Liver (tissue), 8 donors: ENCODE measurements at regions not wholly inside any gene's neighbourhood (a gene's known extent, or its start where the extent isn't known, plus 50 kb on each side); places are given as distances from the start of the nearest gene placed in this dataset.

ENCODE experiments used
- DNase-seq: peaks from one replicate; pipeline ENCODE4 v3.0.0-alpha.2; 2017; ENCODE audit warnings: low spot score
- H3K27ac ChIP-seq, 2 donors: one replicate each; pipeline ENCODE4 v1.7.0; 2013; ENCODE audit warnings: inconsistent platforms in 2 of 2, low read length in 2 of 2, control low read depth in 1 of 2, low read depth in 1 of 2, mild to moderate bottlenecking in 1 of 2
- H3K27me3 ChIP-seq, 4 donors: one replicate each; pipeline versions ENCODE4 v1.6.1 to v1.7.0; 2013; ENCODE audit warnings: low read length in 3 of 4, inconsistent platforms in 1 of 4, mild to moderate bottlenecking in 1 of 4, moderate library complexity in 1 of 4; ENCODE audit not compliant: control insufficient read depth in 4 of 4, insufficient read depth in 4 of 4
- H3K36me3 ChIP-seq, 4 donors: one replicate each; pipeline versions ENCODE4 v1.6.1 to v1.7.0; 2013; ENCODE audit warnings: low read length in 3 of 4, mild to moderate bottlenecking in 3 of 4, low read depth in 1 of 4, moderate library complexity in 1 of 4; ENCODE audit not compliant: control insufficient read depth in 4 of 4, insufficient read depth in 3 of 4
- H3K4me1 ChIP-seq, 4 donors: one replicate each; pipeline versions ENCODE4 v1.6.1 to v1.7.0; 2013; ENCODE audit warnings: low read length in 3 of 4, mild to moderate bottlenecking in 3 of 4, moderate library complexity in 1 of 4; ENCODE audit not compliant: control insufficient read depth in 4 of 4, insufficient read depth in 4 of 4
- H3K4me3 ChIP-seq, 3 donors: one replicate each; pipeline versions ENCODE4 v1.6.1 to v1.7.0; 2013; ENCODE audit warnings: low read length in 3 of 3, control low read depth in 1 of 3, low read depth in 1 of 3, mild to moderate bottlenecking in 1 of 3
- H3K9ac ChIP-seq, 2 donors: one replicate each; pipeline ENCODE4 v1.7.0; 2013; ENCODE audit warnings: low read length in 2 of 2, mild to moderate bottlenecking in 2 of 2, moderate library complexity in 2 of 2, control low read depth in 1 of 2, low read depth in 1 of 2
- H3K9me3 ChIP-seq, 4 donors: one replicate each; pipeline versions ENCODE4 v1.6.1 to v1.7.0; 2013; ENCODE audit warnings: low read length in 3 of 4; ENCODE audit not compliant: control insufficient read depth in 4 of 4
- EGR1 ChIP-seq, 2 donors: IDR thresholded peaks; 2 replicates each; pipeline ENCODE4 v1.6.1; 2016 to 2018; ENCODE audit warnings: antibody characterized with exemption in 2 of 2, low read depth in 2 of 2
- FOXA1 ChIP-seq: IDR thresholded peaks from 2 replicates; pipeline ENCODE4 v1.6.1; 2016; ENCODE audit warnings: antibody characterized with exemption
- FOXA2 ChIP-seq: IDR thresholded peaks from 2 replicates; pipeline ENCODE4 v1.6.1; 2016; ENCODE audit warnings: antibody characterized with exemption
- GABPA ChIP-seq, 2 donors: IDR thresholded peaks in 1 of 2; conservative IDR thresholded peaks in 1 of 2; 2 replicates each; pipeline ENCODE4 v1.6.1; 2016; ENCODE audit warnings: antibody characterized with exemption in 2 of 2, mild to moderate bottlenecking in 1 of 2, moderate library complexity in 1 of 2
- HNF4A ChIP-seq, 2 donors: conservative IDR thresholded peaks; 2 replicates each; pipeline ENCODE4 v1.6.1; 2016; ENCODE audit warnings: antibody characterized with exemption in 2 of 2, mild to moderate bottlenecking in 2 of 2
- HNF4G ChIP-seq: IDR thresholded peaks from 2 replicates; pipeline ENCODE4 v1.6.1; 2016; ENCODE audit warnings: antibody characterized with exemption
- JUND ChIP-seq, 2 donors: IDR thresholded peaks; 2 replicates each; pipeline ENCODE4 v1.6.1; 2016; ENCODE audit warnings: antibody characterized with exemption in 2 of 2
- NR2F2 ChIP-seq: IDR thresholded peaks from 2 replicates; pipeline ENCODE4 v1.6.1; 2016; ENCODE audit warnings: antibody characterized with exemption
- RAD21 ChIP-seq, 2 donors: IDR thresholded peaks; 2 replicates each; pipeline ENCODE4 v1.6.1; 2016; ENCODE audit warnings: antibody characterized with exemption in 2 of 2, mild to moderate bottlenecking in 2 of 2
- RXRA ChIP-seq, 2 donors: IDR thresholded peaks; 2 replicates each; pipeline ENCODE4 v1.6.1; 2017 to 2018; ENCODE audit warnings: antibody characterized with exemption in 2 of 2, mild to moderate bottlenecking in 1 of 2
- SP1 ChIP-seq: IDR thresholded peaks from 2 replicates; pipeline ENCODE4 v1.6.1; 2018; ENCODE audit warnings: antibody characterized with exemption, mild to moderate bottlenecking
- TAF1 ChIP-seq: conservative IDR thresholded peaks from 2 replicates; pipeline ENCODE4 v1.6.1; 2016; ENCODE audit warnings: antibody characterized with exemption, mild to moderate bottlenecking
- YY1 ChIP-seq: IDR thresholded peaks from 2 replicates; pipeline ENCODE4 v1.6.1; 2016; ENCODE audit warnings: antibody characterized with exemption, mild to moderate bottlenecking
- WGBS: extraction: QIAGEN DNeasy Blood & Tissue Kit; methylation state at CpG from one replicate; pipeline ENCODE4 v1.1.7; 2013; 5-methylcytosine and 5-hydroxymethylcytosine counted together
- TF ChIP-seq, protein P1 (sequence below): IDR thresholded peaks from 2 replicates; pipeline ENCODE4 v1.6.1; 2016; ENCODE audit warnings: antibody characterized with exemption
- TF ChIP-seq, protein P2 (sequence below): IDR thresholded peaks from 2 replicates; pipeline ENCODE4 v1.6.1; 2016; ENCODE audit warnings: antibody characterized with exemption
- TF ChIP-seq, protein P3 (sequence below): IDR thresholded peaks from 2 replicates; pipeline ENCODE4 v1.6.1; 2016; ENCODE audit warnings: antibody characterized with exemption
- TF ChIP-seq, protein P4 (sequence below): fragments of 150-350 bp; IDR thresholded peaks from 2 replicates; pipeline ENCODE4 v1.5.1; 2017; ENCODE audit warnings: improper control_type of control experiment, low read depth, low read length; ENCODE audit not compliant: missing input control
- TF ChIP-seq, protein P5 (sequence below): IDR thresholded peaks from 2 replicates; pipeline ENCODE4 v1.6.1; 2016; ENCODE audit warnings: antibody characterized with exemption, mild to moderate bottlenecking
- donor health status: healthy.
- donor health status: healthy.
- donor health status: healthy.
- donor health status: healthy.
- donor health status: healthy.

DNA sequence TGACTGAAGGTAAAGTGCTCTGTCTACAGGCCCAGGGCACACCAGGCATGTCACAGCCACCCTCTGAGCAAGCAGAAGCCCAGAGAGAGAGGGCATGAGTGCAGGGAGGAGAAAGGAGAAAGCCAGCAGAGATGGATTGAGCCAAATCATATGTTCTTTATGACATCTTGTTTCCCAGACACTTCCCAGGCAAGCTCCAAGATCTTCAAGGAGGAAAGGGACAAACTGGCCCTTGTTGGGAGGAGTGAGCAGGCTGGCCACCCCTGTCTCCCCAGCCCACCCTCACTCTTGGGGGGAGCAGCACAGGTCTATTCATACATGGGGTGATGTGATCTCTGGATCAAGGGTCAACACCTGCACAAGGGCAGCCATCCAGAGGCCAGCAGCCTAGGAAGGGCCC lies 298.8 kb downstream of the UQCRFS1 start:
- H3K4me1 ChIP-seq, result no peaks in the 10 kb centered on the region
- H3K9me3 ChIP-seq, result peaks cover 0 to 4% (median 0%) of the 10 kb centered on the region in 4 donors
- H3K36me3 ChIP-seq, result no peaks in the 10 kb centered on the region
- no peak overlapping the region for H3K4me3 ChIP-seq
- H3K27me3 ChIP-seq, result peaks cover 0 to 8% (median under 1%) of the 10 kb centered on the region in 4 donors
- no peak for DNase-seq
- H3K9ac ChIP-seq, result no peak overlapping the region
- no peak overlapping the region for H3K27ac ChIP-seq
- TF ChIP-seq GABPA (IDR thresholded peaks at IDR 0.05 in 1 of 2, conservative IDR thresholded peaks at IDR 0.05 in 1 of 2), result no peak
- no peak for TF ChIP-seq FOXA2
- TF ChIP-seq RAD21 (IDR thresholded peaks at IDR 0.05), result no peak
- TF ChIP-seq, protein P1, sequence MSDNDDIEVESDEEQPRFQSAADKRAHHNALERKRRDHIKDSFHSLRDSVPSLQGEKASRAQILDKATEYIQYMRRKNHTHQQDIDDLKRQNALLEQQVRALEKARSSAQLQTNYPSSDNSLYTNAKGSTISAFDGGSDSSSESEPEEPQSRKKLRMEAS, result no peak
- no peak for TF ChIP-seq HNF4A (conservative IDR thresholded peaks at IDR 0.05)
- no peak for TF ChIP-seq SP1
- TF ChIP-seq, protein P2, sequence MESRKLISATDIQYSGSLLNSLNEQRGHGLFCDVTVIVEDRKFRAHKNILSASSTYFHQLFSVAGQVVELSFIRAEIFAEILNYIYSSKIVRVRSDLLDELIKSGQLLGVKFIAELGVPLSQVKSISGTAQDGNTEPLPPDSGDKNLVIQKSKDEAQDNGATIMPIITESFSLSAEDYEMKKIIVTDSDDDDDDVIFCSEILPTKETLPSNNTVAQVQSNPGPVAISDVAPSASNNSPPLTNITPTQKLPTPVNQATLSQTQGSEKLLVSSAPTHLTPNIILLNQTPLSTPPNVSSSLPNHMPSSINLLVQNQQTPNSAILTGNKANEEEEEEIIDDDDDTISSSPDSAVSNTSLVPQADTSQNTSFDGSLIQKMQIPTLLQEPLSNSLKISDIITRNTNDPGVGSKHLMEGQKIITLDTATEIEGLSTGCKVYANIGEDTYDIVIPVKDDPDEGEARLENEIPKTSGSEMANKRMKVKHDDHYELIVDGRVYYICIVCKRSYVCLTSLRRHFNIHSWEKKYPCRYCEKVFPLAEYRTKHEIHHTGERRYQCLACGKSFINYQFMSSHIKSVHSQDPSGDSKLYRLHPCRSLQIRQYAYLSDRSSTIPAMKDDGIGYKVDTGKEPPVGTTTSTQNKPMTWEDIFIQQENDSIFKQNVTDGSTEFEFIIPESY, result no peak
- TF ChIP-seq NR2F2, result no peak
- TF ChIP-seq RXRA (IDR thresholded peaks at IDR 0.05), result no peak
- no peak for TF ChIP-seq EGR1 (IDR thresholded peaks at IDR 0.05; ENCODE audit: low read depth in 2 of 2)
- TF ChIP-seq, protein P3, sequence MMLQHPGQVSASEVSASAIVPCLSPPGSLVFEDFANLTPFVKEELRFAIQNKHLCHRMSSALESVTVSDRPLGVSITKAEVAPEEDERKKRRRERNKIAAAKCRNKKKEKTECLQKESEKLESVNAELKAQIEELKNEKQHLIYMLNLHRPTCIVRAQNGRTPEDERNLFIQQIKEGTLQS, result no peak
- TF ChIP-seq FOXA1, result no peak
- TF ChIP-seq TAF1, result no peak

DNA sequence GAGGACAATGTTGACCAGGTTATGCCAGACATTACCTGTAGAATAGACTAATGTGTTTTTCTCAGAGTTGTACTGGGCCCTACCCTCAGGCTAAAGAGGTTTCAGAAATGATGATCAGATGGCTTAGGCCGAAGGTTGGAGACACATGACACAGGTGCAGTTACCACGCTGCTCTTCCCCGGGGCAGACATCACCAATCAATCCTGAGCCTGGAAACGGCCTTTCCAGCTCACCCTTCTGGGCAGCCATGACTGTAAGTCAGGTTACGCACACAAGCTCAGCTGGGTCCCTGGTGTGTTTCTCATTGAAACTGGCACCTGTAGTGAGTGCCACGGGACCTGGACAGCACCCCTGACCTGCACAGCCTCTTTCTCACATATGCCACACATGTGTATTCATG lies 299.3 kb downstream of the UQCRFS1 start:
- H3K36me3 ChIP-seq, result no peaks in the 10 kb centered on the region
- peaks cover 0 to 8% (median under 1%) of the 10 kb centered on the region in 4 donors for H3K27me3 ChIP-seq
- no peak overlapping the region for H3K9ac ChIP-seq
- H3K4me1 ChIP-seq, result no peaks in the 10 kb centered on the region
- no peak for DNase-seq
- H3K4me3 ChIP-seq, result no peak overlapping the region
- no peak overlapping the region for H3K27ac ChIP-seq
- peaks cover 0 to 4% (median 0%) of the 10 kb centered on the region in 4 donors for H3K9me3 ChIP-seq
- 89% methylated on average over 6 of the region's 6 CpGs for WGBS
- TF ChIP-seq HNF4A (conservative IDR thresholded peaks at IDR 0.05), result no peak
- TF ChIP-seq, protein P4, sequence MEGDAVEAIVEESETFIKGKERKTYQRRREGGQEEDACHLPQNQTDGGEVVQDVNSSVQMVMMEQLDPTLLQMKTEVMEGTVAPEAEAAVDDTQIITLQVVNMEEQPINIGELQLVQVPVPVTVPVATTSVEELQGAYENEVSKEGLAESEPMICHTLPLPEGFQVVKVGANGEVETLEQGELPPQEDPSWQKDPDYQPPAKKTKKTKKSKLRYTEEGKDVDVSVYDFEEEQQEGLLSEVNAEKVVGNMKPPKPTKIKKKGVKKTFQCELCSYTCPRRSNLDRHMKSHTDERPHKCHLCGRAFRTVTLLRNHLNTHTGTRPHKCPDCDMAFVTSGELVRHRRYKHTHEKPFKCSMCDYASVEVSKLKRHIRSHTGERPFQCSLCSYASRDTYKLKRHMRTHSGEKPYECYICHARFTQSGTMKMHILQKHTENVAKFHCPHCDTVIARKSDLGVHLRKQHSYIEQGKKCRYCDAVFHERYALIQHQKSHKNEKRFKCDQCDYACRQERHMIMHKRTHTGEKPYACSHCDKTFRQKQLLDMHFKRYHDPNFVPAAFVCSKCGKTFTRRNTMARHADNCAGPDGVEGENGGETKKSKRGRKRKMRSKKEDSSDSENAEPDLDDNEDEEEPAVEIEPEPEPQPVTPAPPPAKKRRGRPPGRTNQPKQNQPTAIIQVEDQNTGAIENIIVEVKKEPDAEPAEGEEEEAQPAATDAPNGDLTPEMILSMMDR, result no peak
- TF ChIP-seq RXRA (IDR thresholded peaks at IDR 0.05), result no peak
- no peak for TF ChIP-seq GABPA (IDR thresholded peaks at IDR 0.05 in 1 of 2, conservative IDR thresholded peaks at IDR 0.05 in 1 of 2)
- no peak for TF ChIP-seq EGR1 (IDR thresholded peaks at IDR 0.05; ENCODE audit: low read depth in 2 of 2)
- no peak for TF ChIP-seq TAF1
- TF ChIP-seq HNF4G, result no peak
- no peak for TF ChIP-seq NR2F2
- TF ChIP-seq, protein P2, result no peak
- TF ChIP-seq, protein P5, sequence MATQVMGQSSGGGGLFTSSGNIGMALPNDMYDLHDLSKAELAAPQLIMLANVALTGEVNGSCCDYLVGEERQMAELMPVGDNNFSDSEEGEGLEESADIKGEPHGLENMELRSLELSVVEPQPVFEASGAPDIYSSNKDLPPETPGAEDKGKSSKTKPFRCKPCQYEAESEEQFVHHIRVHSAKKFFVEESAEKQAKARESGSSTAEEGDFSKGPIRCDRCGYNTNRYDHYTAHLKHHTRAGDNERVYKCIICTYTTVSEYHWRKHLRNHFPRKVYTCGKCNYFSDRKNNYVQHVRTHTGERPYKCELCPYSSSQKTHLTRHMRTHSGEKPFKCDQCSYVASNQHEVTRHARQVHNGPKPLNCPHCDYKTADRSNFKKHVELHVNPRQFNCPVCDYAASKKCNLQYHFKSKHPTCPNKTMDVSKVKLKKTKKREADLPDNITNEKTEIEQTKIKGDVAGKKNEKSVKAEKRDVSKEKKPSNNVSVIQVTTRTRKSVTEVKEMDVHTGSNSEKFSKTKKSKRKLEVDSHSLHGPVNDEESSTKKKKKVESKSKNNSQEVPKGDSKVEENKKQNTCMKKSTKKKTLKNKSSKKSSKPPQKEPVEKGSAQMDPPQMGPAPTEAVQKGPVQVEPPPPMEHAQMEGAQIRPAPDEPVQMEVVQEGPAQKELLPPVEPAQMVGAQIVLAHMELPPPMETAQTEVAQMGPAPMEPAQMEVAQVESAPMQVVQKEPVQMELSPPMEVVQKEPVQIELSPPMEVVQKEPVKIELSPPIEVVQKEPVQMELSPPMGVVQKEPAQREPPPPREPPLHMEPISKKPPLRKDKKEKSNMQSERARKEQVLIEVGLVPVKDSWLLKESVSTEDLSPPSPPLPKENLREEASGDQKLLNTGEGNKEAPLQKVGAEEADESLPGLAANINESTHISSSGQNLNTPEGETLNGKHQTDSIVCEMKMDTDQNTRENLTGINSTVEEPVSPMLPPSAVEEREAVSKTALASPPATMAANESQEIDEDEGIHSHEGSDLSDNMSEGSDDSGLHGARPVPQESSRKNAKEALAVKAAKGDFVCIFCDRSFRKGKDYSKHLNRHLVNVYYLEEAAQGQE, result no peak
- TF ChIP-seq YY1, result no peak
- no peak for TF ChIP-seq SP1
- no peak for TF ChIP-seq FOXA2
- TF ChIP-seq, protein P1, result no peak
- no peak for TF ChIP-seq RAD21 (IDR thresholded peaks at IDR 0.05)
- TF ChIP-seq, protein P3, result no peak
- no peak for TF ChIP-seq JUND (IDR thresholded peaks at IDR 0.05)
- TF ChIP-seq FOXA1, result no peak
